Stimulated activated CD4-positive, alpha-beta T cell treated with anti-CD3 and anti-CD28 coated beads, Interleukin-2, amount 100 ng/mL, for 24 hours (primary cell): ENCODE measurements at regions not wholly inside any gene's neighbourhood (a gene's known extent, or its start where the extent isn't known, plus 50 kb on each side); places are given as distances from the start of the nearest gene placed in this dataset.

Experiments
- DNase-seq, 2 donors: peaks; one replicate each; pipeline ENCODE4 v3.0.0-alpha.2; 2020

DNA sequence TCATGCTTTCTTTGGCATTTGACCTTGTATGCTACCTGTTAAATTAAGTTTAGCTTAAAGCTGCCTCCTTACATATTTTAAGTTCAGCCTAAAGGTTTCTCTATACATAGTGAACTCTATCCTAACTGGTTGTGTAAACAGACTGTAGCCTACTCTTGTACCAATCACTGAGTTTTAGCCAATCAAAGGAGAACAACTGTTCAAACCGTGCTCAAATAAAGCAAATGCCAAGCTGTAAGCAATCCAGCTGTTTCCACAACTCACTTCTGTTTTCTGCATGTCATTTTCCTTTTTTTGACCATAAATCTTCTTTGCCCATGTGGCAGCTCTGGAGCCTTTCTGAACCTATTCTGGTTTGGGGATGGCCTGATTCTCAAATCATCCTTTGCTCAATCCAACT is 1603.8 kb upstream of the ACVR2A start:
- DNase-seq: no peak

DNA sequence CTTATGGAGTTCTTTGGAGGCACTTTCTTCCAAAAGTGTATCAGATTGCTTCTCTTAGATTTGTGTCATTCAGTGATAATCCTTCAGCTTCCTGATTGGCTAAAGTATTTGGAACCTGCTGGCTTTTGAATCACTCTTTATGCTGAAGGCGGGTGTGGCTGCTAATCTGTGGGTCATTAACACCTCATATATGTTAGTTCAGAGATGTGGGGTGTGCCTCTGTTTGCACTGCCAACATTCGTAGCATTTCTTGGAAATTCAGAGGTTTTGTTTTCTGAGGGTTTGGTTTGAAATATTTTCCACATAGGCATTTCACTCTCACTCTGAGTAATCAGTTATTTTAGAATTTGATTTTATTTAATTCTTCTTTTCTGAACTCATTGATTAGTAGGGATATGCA is 1604.4 kb upstream of the ACVR2A start:
- DNase-seq: no peak

DNA sequence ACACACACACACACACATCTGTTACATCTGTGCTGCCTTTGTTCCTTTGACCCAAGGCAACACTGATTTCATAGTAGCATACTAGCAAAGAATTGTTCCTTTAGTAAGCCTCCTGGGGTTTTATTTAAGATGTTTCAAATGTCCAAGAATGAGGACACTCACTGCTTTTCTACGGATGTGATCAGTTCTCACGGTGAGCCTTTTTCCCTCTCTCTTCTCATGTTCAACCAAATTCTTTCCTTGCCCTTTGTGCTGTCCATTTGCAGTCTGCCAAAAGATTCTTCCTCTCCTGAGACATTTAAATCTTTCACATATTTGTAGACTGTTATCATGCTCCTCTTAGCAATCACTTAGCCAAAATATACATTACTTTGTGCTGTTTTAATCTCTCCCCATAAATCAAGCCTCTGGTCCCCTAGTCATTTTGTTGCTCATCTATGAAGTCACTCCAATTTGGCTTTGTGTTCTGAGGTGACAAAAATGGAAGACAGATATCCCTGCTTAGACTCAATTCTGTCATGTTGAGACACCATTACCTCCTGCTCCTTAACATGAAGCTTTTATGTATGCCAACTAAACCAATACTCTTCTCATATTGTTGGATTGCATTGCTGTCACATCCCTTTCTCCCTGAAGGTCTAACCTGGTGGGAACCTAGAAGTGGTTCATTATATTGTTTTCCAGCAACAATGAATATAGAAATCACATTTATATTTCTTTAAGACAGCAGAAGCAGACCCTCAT is 1605.3 kb upstream of the ACVR2A start:
- no peak for DNase-seq

DNA sequence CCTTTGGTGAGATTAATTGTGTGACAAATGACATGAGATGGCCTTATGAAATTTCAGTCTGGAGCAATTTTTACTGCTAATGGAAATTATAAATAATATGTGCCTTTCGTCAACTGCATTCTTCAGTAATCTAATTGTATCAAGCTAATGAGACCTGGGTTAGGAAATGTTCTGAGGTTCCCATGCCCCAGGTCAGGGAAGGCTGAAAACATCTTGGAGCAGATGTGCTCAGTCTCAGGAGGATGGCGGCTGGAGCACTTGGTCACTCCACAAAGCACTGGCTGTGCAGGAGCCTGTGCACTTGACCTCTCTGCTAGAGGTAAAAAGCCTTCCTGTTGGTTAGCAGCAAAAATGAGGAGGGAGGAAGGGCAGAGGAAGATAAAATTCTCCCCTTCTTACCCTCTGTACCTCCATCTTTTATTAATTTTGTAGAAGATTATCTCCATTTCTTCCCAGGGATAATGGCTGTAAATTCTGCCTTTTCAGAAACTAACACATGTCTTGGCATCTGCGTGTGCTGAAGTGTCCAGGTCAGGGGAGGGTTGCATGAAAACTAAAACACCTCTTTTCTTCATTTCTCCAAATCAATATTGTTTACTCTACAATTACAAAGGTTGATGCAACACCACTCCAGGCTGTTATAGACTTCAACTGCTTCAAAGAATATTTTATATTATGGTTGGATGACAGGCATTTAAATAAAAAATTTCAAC is 1606.4 kb upstream of the ACVR2A start:
- DNase-seq: no peak

DNA sequence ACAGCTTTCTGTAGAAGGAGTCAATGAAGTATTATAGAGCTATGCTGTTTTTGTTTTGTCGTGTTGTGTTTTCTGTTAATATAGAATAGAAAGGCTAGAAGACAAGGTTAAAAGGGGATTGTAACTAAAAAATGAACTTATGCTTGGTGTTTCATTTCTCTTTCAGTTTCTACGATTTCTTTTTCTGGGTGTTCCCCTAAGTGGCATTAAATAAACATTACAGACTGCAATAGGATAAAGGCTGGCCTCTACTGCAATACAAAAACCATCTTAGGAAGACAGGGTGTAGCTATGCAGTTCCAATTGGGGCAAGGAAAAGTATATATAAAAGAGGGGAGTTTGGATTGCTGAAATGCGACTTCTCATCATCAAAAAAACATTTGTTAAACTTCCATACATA is 1609.7 kb upstream of the ACVR2A start:
- no peak for DNase-seq

DNA sequence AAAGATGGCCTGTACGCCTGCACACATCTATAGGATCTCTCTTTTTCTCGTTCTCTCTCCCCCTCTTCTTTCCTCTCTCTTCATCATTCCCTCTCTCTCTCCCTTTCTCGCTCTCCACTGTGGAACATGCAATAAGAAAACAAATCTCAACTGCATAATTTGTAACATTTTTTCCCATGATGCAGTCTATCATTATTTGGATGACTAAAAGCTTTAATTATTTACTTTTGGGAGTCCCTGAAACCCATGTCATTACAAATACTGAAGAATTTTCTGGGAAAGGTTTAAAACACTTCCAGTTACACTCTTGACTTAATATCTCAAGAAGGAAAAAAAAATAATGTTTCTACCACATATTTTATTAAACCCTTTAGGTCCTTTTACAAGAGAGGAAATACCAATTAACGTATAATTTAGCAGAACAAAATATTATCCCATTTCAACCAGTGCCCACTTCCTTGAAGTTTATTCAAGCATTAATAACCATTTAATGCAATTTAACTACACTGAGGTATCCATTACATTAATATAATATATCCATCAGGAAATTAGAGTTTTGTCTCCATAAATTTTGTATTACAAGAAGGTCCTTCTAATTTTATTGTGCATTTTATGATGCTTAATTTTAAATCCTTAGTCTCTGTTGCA is 1615.2 kb upstream of the ACVR2A start:
- DNase-seq: no peak

DNA sequence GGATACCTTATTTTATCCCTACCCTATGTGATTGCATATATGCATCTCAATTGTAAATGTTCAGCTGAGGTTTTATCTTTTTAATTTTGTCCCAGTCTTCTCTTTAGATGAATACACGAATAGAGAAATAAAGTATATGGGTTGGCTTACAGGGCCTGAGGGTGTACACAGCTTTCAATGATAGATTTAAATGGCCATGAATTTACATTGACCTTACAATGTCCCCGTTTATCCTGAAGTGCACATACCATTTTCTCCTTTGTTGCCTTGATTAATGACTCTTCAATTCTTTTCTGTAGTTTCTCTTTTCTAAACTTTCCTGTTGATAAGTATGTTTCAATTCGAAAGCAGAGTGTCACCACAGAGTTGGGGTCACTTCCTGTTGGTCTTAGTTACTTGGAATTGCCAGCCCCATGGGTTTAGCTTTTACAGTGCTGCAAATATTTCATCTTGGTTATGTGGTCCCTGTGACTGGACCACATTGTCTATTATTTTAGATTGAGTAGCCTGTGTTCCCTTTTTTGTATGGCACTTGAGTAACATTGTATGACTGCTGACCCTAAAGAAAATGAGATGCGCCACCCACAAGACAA is 1616.3 kb upstream of the ACVR2A start:
- DNase-seq: no peak

DNA sequence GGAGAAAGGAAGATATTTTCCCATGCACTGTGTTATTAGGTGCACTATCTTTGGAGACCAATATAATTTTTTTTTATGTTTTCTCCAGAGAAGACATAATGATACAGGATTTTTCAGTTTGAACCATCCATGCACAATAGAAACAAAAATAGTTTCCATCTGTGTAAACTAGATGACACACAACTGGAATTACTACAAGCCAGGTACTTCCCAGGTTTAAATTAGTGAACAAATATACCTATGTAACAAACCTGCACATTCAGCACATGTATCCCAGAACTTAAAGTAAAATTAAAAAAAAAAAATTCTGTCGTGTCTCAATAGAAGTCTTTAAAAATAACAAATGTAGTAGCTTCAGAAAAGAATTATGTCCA is 1616.8 kb upstream of the ACVR2A start:
- no peak for DNase-seq

DNA sequence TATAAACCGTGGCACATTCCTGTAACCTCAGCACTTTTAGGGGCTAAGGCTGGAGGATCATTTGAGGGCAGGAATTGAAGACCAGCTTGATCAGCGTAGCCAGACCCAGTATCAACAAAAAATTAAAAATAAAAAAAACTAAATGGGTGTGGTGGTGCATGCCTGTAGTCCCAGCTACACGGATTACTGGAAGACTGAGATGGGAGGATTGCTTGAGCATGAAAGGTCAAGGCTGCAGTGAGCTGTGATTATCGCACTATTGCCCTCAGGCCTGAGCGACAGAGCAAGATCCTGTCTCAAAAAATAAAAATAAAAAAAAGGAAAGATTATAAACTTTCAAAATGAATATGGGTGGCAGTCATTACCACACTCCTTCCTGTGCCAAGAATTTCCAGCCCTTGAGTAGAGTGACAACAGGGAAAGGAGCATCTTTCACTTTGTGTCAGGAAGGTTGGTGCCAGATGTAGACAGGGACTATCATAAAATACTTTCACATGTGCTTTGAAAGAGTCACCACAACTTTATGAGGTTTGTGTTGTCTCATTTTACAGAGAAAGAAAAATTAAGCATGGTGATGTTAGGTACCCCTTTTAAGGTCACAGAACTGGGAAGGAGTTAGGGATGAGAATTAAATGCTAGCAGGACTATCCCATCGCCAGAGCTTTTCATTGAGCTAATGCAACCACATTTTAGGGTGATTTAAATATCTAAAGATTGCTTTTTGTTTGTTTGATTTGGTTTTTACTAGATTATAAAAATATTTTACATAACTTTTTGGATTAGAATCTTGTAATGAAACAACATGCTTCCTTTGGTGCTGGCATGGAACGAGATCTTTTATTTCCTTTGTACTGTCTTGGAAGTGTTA is 1617.4 kb upstream of the ACVR2A start:
- no peak for DNase-seq

DNA sequence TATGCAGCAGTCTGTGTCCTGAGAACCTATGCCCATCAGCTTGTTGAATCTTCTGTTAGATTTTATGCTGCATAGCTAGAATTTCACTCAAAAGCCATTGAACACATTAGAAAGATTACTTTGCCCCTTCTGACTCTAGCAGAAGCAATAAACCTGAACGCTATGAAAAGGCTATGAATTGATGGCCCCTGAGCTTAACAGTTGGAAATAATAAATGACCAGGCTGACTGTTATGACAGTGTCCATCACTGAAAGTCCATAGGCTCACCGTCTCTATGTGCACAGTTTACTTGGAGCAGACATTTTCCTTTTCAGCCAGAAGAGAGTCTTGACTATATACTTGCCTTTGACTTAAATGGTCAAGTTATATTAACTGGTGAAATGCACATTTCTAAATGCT is 1618.8 kb upstream of the ACVR2A start:
- no peak for DNase-seq

DNA sequence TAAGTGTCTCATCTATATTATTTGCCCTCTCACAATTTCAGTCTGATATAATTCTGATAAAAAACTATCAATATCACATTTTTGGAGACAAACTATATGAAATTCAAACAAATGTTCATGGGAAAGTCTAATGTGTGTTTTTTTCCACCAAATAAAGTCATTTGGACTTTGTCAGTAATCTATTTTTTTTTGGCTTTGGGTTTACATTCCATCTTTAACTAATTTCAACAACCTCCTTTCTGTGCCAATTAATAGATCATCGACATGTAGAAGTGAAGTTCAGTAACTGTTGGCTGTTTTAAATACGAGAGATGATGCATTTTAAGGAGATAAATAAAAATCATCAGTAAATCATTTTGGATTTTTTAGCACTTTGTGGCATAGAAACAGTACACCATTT is 1623.0 kb upstream of the ACVR2A start:
- DNase-seq: no peak

DNA sequence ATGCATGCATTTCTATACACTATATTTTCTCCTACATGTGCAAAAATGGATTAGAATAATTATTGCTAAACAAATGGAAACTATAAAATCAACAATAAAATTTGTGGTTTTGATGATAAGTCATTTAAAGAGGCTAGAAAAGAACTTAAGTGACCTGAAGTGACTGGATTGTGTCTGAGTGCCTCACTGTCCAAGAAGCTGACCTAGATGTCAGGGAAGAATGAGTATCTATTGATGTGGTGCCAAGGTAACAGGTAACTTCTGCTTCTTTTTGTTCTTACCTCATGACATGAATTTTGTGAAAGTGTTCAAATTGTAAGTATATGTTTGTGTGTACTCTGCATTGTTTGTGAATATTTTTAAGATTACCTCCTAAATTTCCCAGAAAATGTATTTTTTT is 1623.9 kb upstream of the ACVR2A start:
- DNase-seq: no peak

DNA sequence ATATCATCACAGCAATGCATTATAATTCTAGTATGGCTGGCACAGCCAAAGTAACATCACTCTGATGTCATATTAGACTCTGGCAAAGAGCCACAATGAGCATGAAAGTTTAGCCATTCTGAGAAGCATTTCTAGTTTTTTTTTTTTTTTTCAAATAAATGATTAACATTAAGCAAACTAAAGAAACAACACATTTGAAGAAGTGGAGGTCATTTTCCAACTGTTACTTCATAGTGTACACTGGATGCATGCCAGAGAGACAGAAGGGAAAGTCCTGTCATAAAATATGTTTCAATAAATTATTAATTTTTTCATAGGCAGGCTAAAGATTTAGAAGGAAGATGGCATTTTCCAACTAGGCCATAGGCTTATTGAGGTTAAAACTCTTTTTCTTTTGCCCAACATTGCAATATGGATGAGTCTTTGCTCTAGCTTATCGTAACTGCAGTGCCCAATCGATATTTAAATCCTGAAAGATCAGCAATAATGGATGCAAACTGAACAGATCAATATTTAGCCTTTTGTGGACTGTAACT is 1630.4 kb upstream of the ACVR2A start:
- no peak for DNase-seq

DNA sequence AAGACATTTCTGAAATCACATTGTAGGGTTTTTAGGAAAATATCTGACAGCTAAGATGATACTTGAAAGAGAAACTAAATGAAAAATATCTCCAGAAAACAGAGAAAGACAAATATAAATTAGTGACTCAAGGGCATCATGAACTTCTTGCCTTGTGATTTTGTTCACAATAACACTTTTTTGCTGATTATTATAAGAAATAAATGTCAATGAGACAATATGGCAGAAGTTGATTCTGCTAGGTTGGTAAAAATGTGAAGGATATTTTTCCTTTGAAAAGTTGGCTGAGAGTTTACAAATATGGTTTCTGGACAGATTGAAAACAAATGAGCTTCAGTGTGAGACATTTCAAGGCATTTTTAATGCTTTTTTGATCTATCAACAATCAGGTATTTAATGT is 1631.2 kb upstream of the ACVR2A start:
- no peak for DNase-seq

DNA sequence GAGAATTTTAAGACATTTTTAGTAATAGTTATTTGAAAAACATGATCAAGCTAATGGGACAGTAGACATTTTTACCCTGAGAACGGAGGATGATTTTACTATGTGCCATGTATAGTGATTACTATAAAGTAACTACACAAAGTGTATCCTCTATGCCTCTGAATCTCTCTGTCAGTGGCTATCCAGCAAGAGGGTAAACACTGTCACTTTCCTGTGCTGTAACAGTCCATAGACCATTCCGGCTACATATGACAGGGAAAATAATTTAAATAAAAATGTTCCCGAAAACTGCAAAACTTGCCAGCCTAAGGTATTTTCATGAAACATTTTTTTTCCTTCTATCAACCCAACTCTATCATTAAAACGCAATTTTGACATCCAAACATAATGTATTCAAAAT is 1632.2 kb upstream of the ACVR2A start:
- DNase-seq: no peak

DNA sequence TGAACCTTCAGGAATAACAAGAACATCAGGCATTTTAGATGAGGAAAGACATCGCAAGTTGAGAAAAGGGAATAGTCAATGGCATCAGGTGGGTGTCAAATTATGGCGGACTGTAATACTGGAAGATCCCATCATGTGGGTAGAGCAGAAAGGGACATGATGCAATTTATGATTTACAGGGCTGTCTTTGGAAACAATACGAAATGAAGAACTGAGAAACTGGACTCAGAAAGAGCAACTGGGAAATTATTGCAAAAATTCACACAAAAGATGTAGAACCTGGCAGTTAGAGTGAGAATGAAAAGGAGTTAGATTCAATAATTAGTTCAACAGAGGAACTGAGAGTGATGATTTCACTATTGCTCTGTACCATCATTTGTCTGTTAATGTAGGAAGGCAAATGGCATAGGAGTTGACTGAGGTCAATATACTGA is 1635.0 kb upstream of the ACVR2A start:
- no peak for DNase-seq

DNA sequence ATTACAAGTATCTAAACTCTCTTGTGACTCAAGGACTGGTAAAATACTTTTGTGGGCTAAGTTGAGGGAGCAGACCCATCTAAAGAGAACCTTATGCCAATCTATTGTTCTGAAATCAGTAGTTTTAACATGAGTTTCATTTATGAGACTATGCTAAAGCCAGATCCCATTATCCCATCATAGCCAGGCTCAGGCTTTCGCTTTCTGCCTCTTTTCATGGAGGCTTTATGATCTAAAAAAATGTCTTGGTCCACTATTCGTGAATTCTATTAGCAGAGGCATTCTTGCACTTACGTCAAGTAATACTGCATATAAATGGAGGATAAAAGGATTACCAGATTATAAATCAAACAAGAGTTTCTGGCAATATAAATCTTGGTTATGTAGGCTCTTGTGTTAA is 1636.9 kb upstream of the ACVR2A start:
- DNase-seq: no peak

DNA sequence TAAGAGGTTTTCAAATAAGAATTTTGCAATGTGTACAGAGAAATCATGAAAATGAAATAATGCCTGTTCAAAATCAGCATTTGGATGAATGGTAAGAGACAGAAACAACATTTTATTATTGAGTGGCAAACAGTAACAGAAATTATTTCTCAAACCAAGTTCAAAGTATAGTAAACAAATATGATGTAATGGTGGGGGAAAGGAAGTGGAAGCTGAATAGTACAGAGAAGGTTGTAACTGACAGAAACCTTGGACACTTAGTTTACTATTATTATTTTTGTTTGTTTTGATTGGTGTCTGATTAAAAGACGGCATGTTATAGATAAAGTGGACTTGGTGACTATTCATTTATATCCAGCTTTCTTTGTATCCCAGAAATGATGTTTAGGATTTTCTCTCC is 1637.4 kb upstream of the ACVR2A start:
- DNase-seq: no peak

DNA sequence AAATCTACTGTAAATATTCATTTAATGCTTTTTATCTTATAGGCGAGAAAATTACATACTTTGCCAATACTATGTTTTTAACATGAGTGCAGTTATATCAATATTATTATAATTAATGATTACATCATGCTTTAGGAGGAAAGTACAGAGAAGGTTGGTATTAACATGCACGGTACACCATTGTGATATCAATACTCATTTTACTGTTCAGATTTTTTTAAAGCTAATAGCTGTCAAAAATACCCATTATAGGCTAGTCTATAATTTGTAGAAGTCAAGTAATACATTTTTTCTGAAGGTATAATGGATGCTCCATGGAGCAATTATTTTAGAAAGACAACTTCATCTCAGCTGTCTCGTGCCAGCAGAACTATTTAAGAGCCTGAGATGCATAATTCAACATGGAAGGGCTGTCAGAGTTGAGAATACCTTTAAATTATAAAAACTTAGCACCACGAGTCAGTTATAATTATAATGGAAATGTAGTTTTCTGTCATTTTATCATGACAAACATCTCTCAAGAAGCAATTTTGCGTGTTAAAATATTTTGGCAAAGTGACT is 1641.7 kb upstream of the ACVR2A start:
- no peak for DNase-seq

DNA sequence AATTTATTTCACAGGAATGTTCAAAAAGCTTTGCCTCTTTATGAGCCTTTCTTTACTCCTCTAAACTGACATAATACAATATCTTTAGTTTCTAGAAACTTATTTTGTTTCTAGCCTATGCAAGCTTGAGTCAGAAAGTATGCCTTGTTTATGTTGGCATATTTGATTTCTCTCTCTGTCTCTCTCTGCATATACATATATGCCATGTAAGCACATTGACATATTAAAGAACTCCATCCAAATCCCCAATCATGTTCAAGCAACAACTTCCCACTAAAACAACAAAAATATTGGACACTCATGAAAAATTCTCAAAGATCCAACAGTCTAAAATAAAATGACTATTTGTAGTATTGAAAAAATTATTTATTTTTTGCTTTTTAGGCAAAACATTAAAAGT is 1651.2 kb upstream of the ACVR2A start:
- no peak for DNase-seq

DNA sequence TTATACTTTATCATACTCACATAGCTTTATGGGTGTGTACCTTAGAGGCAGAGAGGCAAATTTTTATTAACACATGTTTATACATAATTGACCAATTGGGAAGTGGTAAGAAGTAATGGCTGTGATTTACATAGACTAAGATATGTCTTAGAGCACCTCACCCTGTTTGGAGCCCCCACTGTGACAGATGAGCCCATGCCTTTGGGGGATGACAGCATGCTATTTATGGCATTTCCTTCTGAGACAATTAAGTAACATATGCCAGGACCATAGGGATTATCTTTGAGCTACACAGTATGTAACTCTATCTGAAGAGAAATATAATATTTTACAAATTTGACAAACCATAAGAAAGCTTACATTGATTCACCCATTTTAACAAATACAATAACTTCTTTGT is 1655.3 kb upstream of the ACVR2A start:
- no peak for DNase-seq

DNA sequence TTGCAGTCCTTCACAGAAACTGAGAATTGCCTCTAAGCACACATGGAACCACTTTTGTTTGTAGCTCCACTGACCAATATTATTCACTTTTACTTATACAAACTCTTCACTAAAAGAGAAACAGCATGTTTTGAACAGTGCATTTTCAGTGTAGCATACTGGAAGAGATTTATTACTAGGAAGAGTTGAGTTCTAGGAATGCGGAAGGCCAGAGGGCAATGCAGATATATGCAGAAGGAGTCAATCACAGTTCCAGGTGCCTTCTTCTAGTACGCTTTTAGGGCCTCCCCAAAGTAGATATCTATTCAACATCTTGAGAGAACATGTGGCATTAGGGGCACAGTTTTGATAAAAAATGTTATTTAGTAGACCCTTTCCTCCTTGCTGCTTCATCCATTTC is 1654.0 kb upstream of the ZEB2 start:
- DNase-seq: no peak
